ENCODE measurements at regions not wholly inside any gene's neighbourhood (a gene's known extent, or its start where the extent isn't known, plus 50 kb on each side); places are given as distances from the start of the nearest gene placed in this dataset.

DNA sequence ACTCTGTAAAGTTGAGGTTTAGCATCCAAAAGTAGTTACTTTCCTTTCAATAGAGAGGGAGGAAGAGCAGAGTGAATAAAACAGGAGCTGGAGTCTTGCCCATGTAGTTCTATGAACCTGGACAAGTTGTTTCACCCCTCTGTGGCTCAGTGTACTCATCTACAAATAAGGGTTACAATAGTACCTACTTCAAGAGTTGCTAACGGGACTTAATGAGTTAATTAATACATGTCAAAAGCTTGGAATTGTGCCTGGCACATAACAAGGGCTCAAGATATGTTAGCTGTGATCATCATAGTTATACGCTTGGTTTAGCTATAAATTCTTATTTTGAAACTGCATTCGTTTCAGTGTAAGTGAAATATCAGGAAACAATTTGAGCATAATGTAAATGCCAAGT lies 388.5 kb upstream of the THBS1 start:
- TF ChIP-seq POLR2A (IDR thresholded peaks at IDR 0.05; ENCODE audit: low read depth, low read length) (no peak), POLR2AphosphoS5 (IDR thresholded peaks at IDR 0.05; ENCODE audit: low read depth, low read length) (no peak), TAF1 (IDR thresholded peaks at IDR 0.05; ENCODE audit: low read depth, low read length) (no peak)
